ENCODE measurements at regions not wholly inside any gene's neighbourhood (a gene's known extent, or its start where the extent isn't known, plus 50 kb on each side); places are given as distances from the start of the nearest gene placed in this dataset.
A peak's percentile ranks its signal among the peaks of the same experiment; 100 is the strongest.

DNA sequence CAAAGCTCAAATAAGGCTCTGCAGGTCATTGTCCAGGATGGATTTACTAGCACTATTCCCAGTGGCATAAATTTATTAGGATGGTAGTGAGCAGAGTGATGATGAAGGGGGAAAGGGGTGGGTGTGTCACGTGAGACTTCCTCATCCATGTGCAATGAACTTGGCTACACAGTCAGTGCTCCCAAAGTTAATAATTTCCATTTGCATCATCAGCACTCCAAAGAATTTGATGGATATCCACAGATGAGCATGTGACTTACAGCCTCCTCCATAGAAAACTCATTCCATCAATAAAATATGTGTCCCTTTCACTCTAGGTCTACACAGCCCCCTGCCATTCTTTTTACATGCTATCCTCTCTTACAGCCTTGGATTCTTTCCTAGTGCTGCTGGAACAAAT is 142.6 kb upstream of the PLPP4 start:
- DNase-seq: no peak

DNA sequence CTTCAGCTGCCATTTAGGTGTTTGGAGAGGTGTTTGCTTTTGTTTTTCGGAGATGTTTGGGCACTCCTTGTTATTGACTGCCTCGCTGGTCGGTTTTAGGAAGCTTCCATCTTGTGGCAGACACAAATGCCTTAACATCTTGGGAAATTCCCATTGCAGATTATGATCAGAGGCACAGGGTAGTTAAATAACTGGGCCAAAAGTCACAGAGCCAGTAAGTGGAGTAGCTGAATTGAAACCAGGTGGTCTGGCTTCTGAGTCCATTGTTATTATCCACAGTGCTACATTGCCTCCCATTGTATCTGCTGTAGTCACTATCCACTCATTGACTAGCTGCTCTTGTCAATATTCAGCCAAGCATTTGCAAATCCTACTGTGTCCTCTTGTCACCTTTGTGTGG is 138.2 kb upstream of the PLPP4 start:
- no peak for DNase-seq

DNA sequence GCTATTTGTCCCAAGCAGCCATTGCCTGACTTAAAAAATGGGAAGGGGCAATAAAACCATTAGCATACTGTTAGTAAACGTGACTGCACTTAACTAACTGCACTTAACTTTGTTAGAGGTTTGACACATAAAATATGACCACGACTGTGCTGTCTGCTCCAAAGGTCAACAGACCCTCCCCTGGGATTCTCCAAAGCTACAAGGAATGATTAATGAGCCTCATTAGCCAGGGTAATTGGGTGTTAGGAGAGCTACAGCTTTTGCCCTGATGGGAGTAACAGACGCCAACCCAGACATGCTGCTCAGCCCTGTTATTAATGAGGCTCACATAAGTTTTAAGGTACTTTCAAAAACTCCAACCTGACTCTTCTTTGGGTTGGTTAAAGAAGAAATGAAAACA is 129.4 kb upstream of the PLPP4 start:
- DNase-seq: no peak

DNA sequence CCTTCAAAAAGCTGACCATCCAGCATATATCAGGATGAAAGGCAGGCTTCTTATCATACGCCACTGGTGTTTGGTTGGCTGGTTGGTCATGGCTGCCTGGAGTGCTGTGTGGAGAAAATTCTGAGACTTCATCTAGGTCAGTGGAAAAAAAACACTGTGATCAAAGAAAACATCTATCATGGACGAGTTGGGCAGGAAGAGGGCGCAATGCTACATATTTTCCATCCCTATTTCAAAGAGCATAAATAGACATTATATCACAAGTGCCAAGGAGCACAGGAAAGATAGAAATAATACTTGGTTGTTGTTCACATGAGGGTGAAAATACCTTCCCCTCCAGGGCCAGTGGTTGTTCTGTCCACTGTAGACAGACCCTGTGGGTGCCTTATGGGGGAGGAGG is 128.4 kb upstream of the PLPP4 start:
- no peak for DNase-seq

DNA sequence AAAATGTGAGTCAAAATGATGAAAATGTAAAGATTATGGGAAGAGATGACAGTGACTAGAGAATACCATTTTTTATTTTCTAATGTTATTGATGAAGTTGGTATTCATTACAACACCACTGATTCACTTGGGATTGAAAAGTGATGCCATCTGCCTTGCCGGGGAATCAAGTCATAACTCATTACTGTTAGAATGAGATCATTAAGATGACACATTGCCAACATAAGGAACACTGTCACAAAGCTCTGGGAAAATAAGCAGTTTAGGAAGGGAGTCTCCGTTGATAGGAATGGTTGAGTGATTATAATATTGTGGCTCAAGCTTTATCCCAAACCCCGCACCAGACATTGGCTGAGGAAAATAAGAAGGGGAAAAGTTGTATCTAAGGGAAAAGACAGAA is 121.5 kb upstream of the PLPP4 start:
- no peak for DNase-seq

DNA sequence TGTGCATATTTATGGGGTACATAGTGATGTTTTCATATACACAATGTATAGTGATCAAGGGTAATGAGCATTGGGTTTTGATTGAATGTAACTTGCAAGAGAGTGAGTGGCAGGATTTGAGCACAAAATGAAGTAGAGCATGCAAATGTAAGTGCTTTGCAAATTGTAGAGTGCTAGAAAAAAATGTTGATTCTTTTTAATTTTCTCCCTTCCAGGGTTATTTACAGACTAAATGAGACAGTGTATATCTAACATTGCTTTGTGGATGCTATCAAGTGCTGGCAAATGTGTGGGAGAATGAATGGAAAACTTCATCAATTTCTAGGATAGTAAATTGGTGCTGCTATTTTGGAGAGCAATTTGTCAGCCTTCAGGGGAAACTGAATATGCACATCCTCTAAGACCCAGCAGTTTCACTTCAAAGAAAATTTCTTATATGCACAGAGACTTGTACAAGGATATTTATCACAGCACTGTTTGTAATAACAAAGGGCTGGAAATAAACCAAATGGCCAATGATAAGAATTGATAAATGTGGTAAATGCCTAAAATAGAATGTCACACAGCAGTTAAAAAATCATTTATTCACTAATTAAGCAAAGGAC is 120.6 kb upstream of the PLPP4 start:
- no peak for DNase-seq

DNA sequence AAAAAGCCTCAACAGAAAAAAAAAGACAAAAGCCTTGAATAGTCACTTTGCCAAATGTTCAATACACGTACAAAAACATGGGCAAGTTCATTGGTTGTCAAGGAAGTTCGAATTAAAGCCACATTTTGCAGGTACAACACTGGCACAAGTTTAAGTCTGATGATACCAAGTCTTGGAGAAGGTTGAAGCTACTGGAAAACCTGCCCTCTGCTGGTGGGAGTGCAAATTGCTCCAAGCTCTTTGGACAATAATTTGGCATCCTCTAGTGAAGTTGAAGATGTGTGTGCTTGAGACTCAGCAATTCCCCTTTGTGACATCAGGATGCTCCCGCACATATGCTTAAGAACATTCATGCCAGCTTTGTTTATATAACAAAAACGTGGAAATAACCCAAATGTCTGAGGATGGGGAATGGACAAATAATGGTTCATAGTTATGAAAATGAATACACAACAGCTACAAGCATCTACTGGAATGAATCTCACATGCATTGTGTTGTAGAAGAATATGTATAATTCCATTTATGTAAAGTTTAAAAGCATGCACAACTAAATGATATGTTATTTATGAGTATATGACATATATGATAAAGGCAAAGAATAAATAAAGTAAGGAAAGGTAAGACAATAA is 120.0 kb upstream of the PLPP4 start:
- DNase-seq: peak; percentile 36

DNA sequence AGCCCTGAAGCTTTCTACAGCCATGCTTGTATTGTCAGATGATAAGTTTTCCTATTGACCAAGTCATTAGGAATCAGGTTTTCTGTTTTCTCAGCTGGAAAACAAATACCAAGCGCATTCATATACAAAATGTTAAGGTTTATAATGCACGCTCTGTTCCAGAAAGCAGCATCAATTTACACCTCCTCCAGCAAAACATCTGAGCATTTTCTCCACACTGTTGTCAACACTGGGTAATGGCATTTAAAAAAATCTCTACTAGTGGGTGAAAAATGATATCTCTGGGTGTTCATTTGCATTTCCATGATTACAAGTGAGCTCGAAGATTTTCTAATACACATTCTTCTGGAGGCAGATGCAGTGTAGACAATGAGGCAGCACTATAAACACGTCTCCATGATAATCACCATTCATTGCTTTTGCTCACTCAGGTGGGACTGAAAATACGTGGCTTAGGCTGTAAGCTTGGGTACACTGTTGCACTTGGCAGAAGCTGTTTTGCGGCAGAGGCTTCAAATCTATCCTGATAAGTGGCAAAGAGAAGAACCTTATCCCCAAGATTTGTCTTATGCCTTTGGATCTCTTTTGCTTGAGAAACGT is 114.8 kb upstream of the PLPP4 start:
- no peak for DNase-seq

DNA sequence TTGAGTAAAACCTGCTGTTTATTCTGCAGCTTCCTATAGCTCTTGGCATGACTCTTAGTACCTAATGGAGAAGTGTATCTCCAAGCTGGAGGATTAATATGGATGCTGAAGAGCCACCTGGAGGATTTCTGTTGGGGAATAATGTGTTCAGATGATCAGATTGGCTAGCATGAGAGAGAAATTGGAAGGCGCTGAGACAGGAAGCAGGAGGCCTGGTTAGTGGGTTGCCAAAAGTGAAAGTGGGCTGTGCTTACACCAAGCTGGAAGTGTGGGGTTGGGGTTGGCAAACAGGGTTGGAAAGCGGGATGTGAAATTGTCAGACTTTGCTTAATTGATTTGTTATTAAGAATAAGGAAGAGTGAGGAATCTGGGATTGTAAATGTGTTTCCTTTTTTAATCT is 111.8 kb upstream of the PLPP4 start:
- DNase-seq: no peak

DNA sequence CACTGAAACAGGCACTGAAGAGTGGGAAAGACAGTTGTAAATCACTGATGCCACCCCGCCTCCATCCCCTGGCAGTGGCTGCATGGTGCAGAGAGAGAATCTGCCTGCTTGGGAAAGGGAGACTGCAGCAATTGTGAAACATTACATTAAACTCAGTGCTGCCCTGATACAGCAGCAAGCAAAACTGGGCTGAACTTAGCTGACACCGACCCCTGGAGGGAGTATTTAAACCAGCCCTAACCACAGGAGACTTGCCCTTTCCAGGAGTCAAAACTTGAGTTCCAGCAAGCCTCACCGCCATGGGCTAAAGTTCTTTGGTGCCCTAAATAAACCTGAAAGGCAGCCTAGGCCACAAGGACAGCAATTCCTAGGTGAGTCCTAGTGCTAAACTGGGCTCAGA is 109.4 kb upstream of the PLPP4 start:
- DNase-seq: no peak

DNA sequence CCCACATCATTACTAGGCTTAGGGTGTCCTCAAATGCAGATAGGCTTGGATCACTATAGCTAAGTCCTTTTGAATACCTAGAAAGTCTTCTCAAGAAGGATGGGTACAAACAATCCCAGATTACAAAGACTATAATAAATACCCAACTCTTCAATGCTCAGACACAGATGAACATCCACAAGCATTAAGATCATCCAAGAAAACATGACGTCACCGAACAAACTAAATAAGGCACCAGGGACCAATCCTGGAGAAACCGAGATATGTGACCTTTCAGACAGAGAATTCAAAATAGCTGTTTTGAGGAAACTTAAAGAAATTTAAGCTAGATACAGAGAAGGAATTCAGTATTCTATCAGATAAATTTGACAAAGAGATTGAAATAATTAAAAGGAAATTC is 108.0 kb upstream of the PLPP4 start:
- DNase-seq: no peak

DNA sequence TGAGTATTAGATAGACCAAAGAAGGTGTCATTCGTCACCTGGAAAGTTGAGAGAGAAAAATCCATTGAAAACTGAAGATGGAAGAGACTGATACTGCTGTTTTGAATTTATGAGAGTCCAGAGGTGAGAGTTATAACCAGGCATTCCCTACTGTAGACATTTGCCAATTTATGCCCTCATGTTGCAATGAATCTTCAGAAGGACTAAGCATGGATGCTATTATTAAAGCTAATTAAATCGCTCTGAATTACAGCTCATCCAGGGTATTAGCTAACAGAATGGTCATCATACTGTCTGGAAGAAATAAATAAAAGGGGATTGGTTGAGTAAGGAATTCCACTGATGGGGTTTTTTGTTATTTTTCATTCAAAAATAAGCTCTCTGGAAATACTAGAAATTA is 101.6 kb upstream of the PLPP4 start:
- no peak for DNase-seq

DNA sequence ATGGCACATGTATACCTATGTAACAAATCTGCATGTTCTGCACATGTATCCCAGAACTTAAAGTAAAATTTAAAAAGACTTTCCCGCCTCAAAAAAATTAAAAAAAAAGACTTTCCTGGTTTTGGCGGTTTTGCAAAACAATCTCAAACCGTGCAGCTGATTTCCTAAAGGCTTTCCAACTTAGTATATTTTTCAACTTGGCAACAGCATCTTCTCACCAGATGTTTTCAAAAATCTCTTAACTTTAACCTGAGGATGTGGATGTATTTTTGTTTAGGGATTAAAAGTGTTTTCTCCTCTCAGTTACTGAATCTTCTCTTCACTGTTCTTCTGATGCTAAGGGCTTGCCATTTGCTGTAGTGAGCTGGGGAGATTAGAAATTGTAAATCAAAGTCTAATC is 96.5 kb upstream of the PLPP4 start:
- DNase-seq: no peak

DNA sequence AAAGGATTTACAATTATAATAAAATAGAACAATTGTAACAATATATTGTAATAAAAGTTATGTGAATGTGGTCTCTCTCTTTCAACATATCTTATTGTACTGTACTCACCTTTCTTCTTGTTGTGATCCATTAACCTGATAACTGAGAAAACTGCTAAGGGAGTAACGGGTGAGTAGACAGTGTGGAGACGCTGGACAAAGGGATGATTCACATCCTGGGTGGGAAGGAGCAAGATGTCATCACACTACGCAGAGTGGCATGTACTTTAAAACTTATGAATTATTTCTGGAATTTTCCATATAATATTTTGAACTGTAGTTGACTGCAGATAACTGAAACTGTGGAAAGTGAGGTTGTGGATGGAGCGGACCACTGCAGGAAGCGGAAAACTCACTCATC is 91.2 kb upstream of the PLPP4 start:
- DNase-seq: no peak

DNA sequence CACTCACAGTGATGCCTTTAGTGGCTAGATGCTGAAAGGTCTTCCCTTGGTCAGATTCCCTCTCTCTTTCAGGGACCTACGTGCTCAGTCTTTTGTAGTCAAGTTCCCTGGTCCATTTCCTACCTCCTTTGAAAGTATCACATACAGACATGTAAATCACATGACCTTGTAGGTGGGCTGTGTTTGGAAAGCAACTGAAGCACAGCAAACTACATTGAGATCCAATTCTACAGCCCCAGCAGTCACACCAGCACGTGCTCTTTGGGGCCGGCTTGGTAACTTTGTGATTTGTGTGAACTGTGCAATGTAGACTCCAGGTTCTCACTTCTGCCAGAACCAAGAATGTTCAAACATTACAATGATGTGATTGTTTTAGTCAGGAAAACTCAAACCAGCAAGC is 89.7 kb upstream of the PLPP4 start:
- DNase-seq: no peak

DNA sequence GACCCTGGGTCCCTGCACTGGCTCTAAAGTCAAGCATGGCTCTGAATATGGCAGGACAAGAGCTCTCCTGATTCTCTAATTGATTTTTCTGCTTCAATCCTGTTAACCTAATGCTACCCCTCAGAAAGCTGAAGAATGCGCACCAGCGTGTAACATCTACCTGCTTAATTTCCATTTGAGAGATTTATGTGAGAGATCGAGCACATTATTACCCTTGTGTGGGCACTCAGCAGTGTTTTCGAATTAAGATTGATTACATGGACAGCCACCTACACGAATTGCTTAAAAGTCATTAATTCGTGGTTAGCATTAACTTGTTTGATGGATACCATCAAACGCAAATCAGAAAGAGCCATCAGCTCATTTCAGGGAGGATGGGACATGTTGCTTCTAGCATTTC is 88.7 kb upstream of the PLPP4 start:
- DNase-seq: no peak

DNA sequence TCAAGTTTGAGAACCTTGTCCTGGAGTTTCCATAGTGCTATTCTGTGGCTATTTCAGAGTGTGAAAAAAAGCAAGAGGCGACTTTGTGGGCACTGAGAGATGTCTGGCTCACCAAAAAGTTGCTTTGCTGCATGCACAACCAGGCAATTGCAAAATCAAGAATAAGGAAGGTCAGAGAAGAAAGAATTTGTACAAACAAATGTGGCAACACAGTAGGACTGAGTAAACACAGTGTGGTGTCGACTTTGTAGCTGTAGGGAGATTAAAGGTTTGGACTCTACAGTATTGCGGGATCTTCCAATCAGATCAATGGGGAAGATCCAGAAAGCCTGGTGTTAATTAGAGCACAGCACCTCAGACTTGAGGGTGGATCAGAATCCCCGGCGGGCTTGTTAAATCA is 88.1 kb upstream of the PLPP4 start:
- DNase-seq: no peak

DNA sequence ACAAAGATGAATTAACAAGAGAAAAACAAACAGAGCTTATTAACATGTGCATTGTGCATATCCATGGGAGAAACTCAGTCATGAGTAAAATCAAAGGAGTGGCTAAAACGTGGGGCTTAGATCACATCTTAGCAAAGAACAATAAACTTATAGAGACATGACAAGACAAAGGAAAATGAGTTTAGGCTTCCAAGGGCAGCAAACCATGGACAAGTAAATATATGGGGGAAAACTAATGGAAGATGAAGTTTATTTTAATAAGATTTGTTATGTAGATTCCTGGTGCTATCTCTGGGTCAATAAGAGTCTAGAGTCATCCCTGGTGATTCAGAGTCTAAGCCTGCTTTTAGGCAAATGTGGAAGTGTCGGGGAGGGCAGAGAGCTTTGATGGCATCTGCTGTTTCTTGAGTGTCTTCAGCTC is 87.2 kb upstream of the PLPP4 start:
- DNase-seq: no peak

DNA sequence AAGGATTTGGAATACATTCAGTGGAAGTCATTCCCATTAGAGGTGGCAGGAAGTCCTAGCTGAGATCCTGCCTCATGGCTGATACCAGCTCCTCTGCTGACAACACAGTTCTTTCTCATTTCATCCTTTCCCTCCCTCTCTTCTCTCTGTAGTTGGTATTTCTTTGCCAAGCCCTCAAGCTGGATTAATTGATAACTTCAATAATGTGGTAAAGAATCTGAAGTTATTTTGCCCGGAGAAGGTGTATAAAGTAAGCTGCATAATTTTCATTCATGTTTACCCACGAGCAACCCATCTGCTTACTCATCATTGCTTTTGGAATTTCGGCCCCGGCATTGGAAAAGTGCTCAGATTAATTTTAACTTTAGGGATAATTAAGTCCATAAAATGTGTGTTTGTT is 85.2 kb upstream of the PLPP4 start:
- DNase-seq: no peak

DNA sequence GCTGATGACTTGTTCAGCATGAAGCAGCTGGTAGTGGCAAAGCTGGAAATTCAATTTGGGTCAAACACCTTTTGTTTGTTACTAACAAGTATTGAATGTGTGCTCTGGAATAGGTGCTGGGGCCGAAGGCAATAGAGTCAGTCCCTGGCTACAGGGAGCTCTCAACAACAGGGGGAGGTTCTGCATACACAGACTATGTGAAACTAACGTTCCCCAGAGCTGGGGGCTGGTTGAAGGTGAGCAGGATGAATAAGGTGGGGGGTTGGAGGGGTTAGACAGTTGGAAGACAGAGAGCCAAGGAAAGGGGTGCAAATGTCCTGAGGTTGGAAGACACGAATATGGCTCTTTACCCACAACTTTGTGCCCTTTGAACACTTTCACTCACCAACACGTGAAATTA is 84.1 kb upstream of the PLPP4 start:
- DNase-seq: no peak

DNA sequence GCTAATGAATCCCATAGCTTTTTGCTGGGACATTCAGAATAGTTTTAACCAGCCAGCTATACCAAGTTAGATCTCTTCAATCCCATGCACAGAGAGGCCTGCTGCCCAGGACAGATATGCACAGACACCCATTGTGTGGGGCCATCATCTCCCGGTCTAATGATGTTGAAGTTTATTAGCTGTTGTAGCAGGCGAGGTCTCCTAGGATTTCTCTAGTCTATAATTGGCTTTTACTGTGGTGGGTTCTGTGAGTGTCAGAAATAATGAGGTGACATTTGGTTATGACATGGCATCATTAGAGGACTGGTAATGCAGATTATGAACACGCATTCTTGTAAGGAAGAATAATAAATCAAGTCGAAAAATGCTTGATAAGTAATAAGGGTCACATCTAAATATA is 81.4 kb upstream of the PLPP4 start:
- no peak for DNase-seq

DNA sequence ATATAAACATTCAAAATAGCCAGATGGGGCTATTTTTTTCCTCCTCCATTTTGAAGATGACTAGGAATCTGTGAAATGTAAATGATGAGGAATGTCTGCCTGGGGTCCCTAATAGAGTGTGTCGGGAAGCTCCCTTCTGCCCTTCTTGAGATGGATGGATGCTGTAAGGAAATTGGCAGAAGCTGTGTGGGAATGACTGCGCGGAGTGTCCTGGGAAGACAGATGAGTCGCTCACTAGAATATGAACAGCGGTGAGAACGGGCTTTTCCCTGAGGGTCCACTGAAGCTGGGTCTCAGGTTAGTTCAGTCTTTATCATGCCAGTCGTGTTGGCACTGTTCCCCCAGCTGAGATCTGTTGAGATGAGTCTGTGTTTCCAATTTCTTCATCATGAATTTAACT is 75.1 kb upstream of the PLPP4 start:
- DNase-seq: no peak

DNA sequence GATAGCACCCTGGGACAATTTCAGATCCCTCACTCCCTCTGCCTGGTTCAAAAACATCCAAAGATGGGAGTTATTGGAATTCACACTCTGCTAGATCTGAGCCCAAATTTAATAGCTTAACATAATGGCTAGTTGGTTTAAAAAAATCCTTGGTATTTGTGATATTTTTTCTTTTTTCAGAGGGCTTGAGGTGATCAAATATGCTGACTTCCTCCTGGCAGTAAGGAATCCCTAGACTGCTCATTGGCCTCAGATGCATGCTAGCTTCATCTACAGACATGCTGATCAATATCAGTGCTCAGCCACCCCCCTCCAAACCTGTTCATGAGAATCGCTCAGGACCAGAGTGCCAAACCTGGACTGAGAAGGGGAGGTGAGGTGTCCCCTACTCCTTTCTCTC is 74.7 kb upstream of the PLPP4 start:
- no peak for DNase-seq

DNA sequence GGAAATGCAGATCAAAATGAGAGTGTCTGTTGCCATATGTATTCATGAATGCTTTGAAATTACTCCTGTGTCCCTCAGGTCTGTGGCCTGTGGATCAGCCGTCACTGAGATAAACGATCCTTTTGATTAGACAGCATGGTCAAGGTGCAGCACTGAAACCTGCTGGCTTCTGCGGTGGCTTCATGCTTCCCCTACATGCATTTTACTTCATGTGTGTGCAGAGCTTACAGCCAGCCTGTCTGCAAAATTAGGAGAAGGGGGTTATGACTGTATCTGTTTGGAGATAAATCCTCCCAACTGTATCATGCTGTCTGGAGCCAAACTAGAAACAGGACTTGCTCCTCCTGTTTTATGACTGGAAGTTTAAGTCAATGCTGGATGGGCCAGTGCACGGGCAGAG is 71.0 kb upstream of the PLPP4 start:
- DNase-seq: no peak

DNA sequence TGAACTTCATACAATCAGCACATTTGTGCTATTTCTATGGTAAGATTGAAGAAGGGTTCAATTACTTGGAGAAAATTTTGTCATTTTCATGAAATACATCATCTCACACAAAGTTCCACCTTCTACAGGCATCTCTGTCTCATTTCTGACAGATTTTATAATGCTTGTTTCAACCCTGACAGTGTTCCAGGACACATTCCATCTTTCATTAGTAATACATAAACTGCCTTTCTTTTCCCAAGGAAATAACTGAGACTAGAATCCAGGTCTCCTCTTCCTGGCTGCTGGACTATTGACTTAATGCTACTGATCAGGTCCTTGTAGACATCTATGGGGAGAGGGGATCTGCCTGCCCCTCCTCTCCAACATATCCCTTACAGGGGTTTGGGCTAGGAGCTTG is 70.1 kb upstream of the PLPP4 start:
- DNase-seq: no peak
